Mesothelial cell of epicardium (in vitro differentiated cells): ENCODE measurements at regions not wholly inside any gene's neighbourhood (a gene's known extent, or its start where the extent isn't known, plus 50 kb on each side); places are given as distances from the start of the nearest gene placed in this dataset.

ENCODE experiments used
- DNase-seq, 2 experiments: peaks; one replicate each; pipeline ENCODE4 v3.0.0; 2021; ENCODE audit warnings: low spot score in 2 of 2; ENCODE audit not compliant: unreplicated experiment in 2 of 2
- H3K27ac Mint-ChIP-seq: 2 replicates; pipeline ENCODE4 v1.8.0; 2021; ENCODE audit warnings: mixed read lengths
- H3K27me3 Mint-ChIP-seq: 2 replicates; pipeline ENCODE4 v1.8.0; 2021; ENCODE audit warnings: low read depth, mixed read lengths
- H3K36me3 Mint-ChIP-seq: 2 replicates; pipeline ENCODE4 v1.8.0; 2021; ENCODE audit warnings: mixed read lengths
- H3K4me1 Mint-ChIP-seq: 2 replicates; pipeline ENCODE4 v1.8.0; 2021; ENCODE audit warnings: mixed read lengths
- H3K4me3 Mint-ChIP-seq: 2 replicates; pipeline ENCODE4 v1.8.0; 2021; ENCODE audit warnings: mild to moderate bottlenecking, moderate library complexity, mixed read lengths
- H3K9me3 Mint-ChIP-seq: 2 replicates; pipeline ENCODE4 v1.8.0; 2021; ENCODE audit warnings: mixed read lengths
- CTCF ChIP-seq: fragments of 200-600 bp; sonication (generic); IDR thresholded peaks from one replicate; pipeline ENCODE4 v1.5.0; 2021; ENCODE audit warnings: antibody characterized with exemption; ENCODE audit not compliant: unreplicated experiment

DNA sequence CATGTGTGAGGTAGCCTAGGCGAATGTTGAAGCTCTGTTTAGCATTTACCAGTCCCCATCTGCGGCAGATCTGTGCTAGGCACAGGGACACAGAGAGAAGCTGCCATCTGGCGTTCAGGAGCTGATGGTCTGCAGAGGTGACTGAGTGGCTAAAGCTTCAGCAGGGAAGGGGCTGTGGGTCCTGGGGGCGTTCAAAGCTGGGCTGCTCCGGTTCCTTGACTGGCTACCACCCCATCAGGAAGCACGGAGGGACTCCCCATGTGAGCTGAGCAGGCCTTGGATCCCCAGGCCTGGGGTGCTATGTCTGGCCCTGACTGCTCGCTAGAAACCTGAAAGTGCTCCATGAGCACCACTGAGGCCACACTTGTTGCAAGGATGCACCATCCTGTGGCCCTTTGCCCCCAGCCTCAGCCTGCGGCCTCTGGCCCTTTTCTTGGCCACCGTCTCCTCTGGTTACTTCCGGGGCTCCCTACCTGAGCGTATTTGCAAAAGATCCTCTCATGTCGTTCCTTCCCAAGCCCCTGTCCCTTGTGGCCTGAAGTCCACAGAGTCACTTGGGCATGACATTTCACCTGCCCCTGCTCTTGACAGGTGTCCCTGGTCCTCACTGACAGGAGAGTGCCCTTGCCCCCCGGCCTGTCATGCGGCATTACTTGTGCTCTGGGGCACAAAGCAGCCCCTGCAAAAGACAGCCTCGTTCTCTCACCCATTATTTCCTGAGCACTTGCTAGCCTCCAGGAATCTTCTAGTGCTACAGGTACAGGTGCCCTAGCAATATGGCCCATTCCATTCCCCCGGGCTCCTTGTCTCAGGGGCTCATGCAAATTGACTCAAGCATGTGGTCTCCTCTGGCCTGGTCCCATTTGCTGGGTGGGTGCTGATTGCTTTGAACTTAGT, 108.1 kb downstream of the GLRX3 start:
- no peak overlapping the region for H3K27ac Mint-ChIP-seq
- peaks cover 67% of the 10 kb centered on the region for H3K9me3 Mint-ChIP-seq

DNA sequence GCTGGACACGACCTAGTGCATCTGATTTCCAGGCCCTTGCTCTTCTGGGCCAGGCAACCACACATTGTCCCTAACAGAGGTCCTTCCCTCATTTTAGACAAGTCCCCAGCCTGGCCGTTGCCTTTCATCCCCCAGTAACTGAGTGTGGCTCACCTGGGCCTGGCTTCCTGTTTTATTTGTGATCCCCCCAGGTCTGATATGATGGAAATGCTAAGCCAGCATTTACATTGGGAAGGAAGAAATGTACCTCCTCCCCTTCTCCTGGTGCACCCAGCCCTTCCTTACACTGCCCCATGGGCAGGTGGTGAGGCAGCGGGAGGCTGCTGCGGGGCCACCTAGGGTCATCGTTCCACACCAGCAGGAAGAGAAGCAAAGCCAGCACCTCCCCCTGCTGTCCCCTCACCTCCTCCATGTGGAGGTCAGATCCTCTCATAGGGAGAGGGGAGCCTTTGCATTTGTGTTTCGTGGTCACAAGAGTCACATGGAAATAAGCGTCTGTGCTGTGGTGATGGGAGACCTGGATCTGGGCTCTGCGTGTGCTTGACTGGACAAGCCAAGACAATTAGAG, 108.8 kb downstream of the GLRX3 start:
- H3K4me3 Mint-ChIP-seq, result no peak overlapping the region
- H3K27me3 Mint-ChIP-seq, result no peaks in the 10 kb centered on the region
- no peaks in the 10 kb centered on the region for H3K4me1 Mint-ChIP-seq
- H3K9me3 Mint-ChIP-seq, result peaks cover 64% of the 10 kb centered on the region
- no peak for DNase-seq
- no peaks in the 10 kb centered on the region for H3K36me3 Mint-ChIP-seq
- no peak overlapping the region for H3K27ac Mint-ChIP-seq
- TF ChIP-seq CTCF, result no peak

More for the DNA sequence above, 108.1 kb downstream of the GLRX3 start:
- DNase-seq, result no peak
- TF ChIP-seq CTCF, result no peak
- Mint-ChIP-seq H3K27me3 (no peaks in the 10 kb centered on the region), H3K4me1 (no peaks in the 10 kb centered on the region), H3K4me3 (no peak overlapping the region), H3K36me3 (no peaks in the 10 kb centered on the region)

GRCh38 chr10:130246113-130246512, 109.9 kb downstream of the GLRX3 start:
- DNase-seq, result no peak
- Mint-ChIP-seq H3K27ac (no peak overlapping the region), H3K9me3 (peaks cover 58% of the 10 kb centered on the region), H3K4me3 (no peak overlapping the region), H3K27me3 (no peaks in the 10 kb centered on the region), H3K4me1 (no peaks in the 10 kb centered on the region), H3K36me3 (no peaks in the 10 kb centered on the region)
- TF ChIP-seq CTCF, result no peak

GRCh38 chr10:130250127-130250526, 113.9 kb downstream of the GLRX3 start:
- no peak for DNase-seq
- no peak overlapping the region for H3K27ac Mint-ChIP-seq
- H3K4me3 Mint-ChIP-seq, result no peak overlapping the region
- no peaks in the 10 kb centered on the region for H3K27me3 Mint-ChIP-seq
- no peaks in the 10 kb centered on the region for H3K36me3 Mint-ChIP-seq
- TF ChIP-seq CTCF, result no peak
- H3K4me1 Mint-ChIP-seq, result no peaks in the 10 kb centered on the region
- peaks cover 47% of the 10 kb centered on the region for H3K9me3 Mint-ChIP-seq

DNA sequence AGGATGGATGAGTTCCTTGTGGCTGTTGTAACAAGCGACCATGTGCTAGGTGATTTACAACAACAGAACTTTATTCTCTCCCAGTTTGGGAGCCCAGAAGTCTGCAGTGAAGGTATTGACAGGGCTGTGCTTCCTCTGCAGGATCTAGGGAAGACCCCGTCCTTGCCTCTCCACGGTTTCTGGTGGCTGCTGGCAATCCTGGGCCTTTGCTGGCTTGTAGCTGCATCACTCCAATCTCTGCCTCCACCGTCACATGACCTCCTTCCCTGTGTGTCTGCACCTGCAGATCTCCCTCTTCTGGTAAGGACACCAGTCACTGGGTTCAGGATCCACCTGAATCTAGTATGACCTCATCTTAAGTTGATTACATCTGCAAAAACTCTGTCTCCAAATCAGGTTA, 115.6 kb downstream of the GLRX3 start:
- Mint-ChIP-seq H3K4me3 (no peak overlapping the region), H3K27ac (no peak overlapping the region), H3K27me3 (no peaks in the 10 kb centered on the region), H3K4me1 (no peaks in the 10 kb centered on the region), H3K9me3 (peaks cover 43% of the 10 kb centered on the region), H3K36me3 (no peaks in the 10 kb centered on the region)
- no peak for DNase-seq
- no peak for TF ChIP-seq CTCF
